ENCODE measurements at regions not wholly inside any gene's neighbourhood (a gene's known extent, or its start where the extent isn't known, plus 50 kb on each side); places are given as distances from the start of the nearest gene placed in this dataset.

GRCh38 chr13:87986639-87987250 is 315.6 kb downstream of the SLITRK5 start:
- H3K4me3 ChIP-seq: no peak overlapping the region
- no peak for DNase-seq
- TF ChIP-seq POLR2AphosphoS5 (IDR thresholded peaks at IDR 0.05): no peak
- TF ChIP-seq, protein P1, sequence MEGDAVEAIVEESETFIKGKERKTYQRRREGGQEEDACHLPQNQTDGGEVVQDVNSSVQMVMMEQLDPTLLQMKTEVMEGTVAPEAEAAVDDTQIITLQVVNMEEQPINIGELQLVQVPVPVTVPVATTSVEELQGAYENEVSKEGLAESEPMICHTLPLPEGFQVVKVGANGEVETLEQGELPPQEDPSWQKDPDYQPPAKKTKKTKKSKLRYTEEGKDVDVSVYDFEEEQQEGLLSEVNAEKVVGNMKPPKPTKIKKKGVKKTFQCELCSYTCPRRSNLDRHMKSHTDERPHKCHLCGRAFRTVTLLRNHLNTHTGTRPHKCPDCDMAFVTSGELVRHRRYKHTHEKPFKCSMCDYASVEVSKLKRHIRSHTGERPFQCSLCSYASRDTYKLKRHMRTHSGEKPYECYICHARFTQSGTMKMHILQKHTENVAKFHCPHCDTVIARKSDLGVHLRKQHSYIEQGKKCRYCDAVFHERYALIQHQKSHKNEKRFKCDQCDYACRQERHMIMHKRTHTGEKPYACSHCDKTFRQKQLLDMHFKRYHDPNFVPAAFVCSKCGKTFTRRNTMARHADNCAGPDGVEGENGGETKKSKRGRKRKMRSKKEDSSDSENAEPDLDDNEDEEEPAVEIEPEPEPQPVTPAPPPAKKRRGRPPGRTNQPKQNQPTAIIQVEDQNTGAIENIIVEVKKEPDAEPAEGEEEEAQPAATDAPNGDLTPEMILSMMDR (IDR thresholded peaks at IDR 0.05): no peak
- no peak for TF ChIP-seq EP300 (IDR thresholded peaks at IDR 0.05)
- TF ChIP-seq POLR2A (IDR thresholded peaks at IDR 0.05): no peak
- no peaks in the 10 kb centered on the region for H3K36me3 ChIP-seq
- intact Hi-C loops (cut with DNase I): no loop called here
- H3K27me3 ChIP-seq: no peaks in the 10 kb centered on the region
- no peaks in the 10 kb centered on the region for H3K4me1 ChIP-seq
- H3K27ac ChIP-seq: no peak overlapping the region
- no peaks in the 10 kb centered on the region for H3K9me3 ChIP-seq

GRCh38 chr13:87998081-87998480 is 326.9 kb downstream of the SLITRK5 start:
- no peaks in the 10 kb centered on the region for H3K27me3 ChIP-seq
- WGBS, 2 donors: 89 to 93% methylated on average over 1 of the region's 1 CpG
- intact Hi-C loops (cut with DNase I): no loop called here

GRCh38 chr13:87999240-87999700 is 328.1 kb downstream of the SLITRK5 start:
- Histone ChIP-seq H3K4me3 (no peak overlapping the region), H3K27ac (no peak overlapping the region), H3K27me3 (no peaks in the 10 kb centered on the region), H3K9me3 (no peaks in the 10 kb centered on the region), H3K4me1 (no peaks in the 10 kb centered on the region), H3K36me3 (no peaks in the 10 kb centered on the region)
- TF ChIP-seq EP300 (IDR thresholded peaks at IDR 0.05) (no peak), POLR2A (IDR thresholded peaks at IDR 0.05) (no peak), POLR2AphosphoS5 (IDR thresholded peaks at IDR 0.05) (no peak)
- TF ChIP-seq, protein P1 (IDR thresholded peaks at IDR 0.05): no peak
- DNase-seq: no peak
- 76 to 97% methylated on average over 1 of the region's 1 CpG for WGBS, 2 donors
- intact Hi-C loops (cut with DNase I): no loop called here

More at GRCh38 chr13:87998081-87998480, 326.9 kb downstream of the SLITRK5 start:
- DNase-seq: no peak
- Histone ChIP-seq H3K9me3 (no peaks in the 10 kb centered on the region), H3K4me3 (no peak overlapping the region), H3K4me1 (no peaks in the 10 kb centered on the region), H3K27ac (no peak overlapping the region), H3K36me3 (no peaks in the 10 kb centered on the region)
- TF ChIP-seq POLR2A (IDR thresholded peaks at IDR 0.05) (no peak), POLR2AphosphoS5 (IDR thresholded peaks at IDR 0.05) (no peak), EP300 (IDR thresholded peaks at IDR 0.05) (no peak)
- TF ChIP-seq, protein P1 (IDR thresholded peaks at IDR 0.05): no peak

GRCh38 chr13:87999788-88000187 is 328.6 kb downstream of the SLITRK5 start:
- Histone ChIP-seq H3K27me3 (no peaks in the 10 kb centered on the region), H3K36me3 (no peaks in the 10 kb centered on the region), H3K4me1 (no peaks in the 10 kb centered on the region), H3K9me3 (no peaks in the 10 kb centered on the region), H3K4me3 (no peak overlapping the region), H3K27ac (no peak overlapping the region)
- no peak for DNase-seq
- no peak for TF ChIP-seq POLR2A (IDR thresholded peaks at IDR 0.05)
- TF ChIP-seq, protein P1 (IDR thresholded peaks at IDR 0.05): no peak
- no peak for TF ChIP-seq POLR2AphosphoS5 (IDR thresholded peaks at IDR 0.05)
- TF ChIP-seq EP300 (IDR thresholded peaks at IDR 0.05): no peak
- intact Hi-C loops (cut with DNase I): no loop called here
- 93 to 100% methylated on average over 1 of the region's 1 CpG for WGBS, 2 donors

DNA sequence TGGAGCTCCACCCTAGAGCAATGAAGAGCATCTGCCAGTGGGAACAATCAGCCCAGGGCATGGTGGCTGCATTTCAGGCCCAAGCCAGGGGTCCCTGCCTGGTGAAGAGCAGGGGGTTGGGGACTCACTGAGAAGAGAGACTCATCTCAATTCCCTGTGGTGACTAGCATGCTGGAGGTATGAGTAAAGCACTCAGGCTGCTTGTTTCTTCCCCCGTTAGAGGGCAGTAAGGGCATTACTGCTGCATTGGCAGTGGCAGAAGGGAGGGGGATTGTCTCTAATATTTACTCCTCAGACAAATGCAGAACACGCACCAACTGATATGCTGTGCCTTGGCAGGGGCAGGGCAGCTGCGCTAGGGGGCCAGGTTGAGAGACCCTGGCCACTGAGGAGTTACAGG is 329.1 kb downstream of the SLITRK5 start:
- no peaks in the 10 kb centered on the region for H3K36me3 ChIP-seq
- WGBS, 2 donors: 79 to 84% methylated on average over 3 of the region's 3 CpGs
- no peak overlapping the region for H3K27ac ChIP-seq
- H3K4me1 ChIP-seq: no peaks in the 10 kb centered on the region
- intact Hi-C loops (cut with DNase I): no loop called here
- no peak for DNase-seq
- no peaks in the 10 kb centered on the region for H3K27me3 ChIP-seq
- H3K4me3 ChIP-seq: no peak overlapping the region
- TF ChIP-seq POLR2A (IDR thresholded peaks at IDR 0.05) (no peak), EP300 (IDR thresholded peaks at IDR 0.05) (no peak), POLR2AphosphoS5 (IDR thresholded peaks at IDR 0.05) (no peak)
- TF ChIP-seq, protein P1 (IDR thresholded peaks at IDR 0.05): no peak
- no peaks in the 10 kb centered on the region for H3K9me3 ChIP-seq

Measured in sigmoid colon (tissue), 6 donors.